Panc1 (cell line): ENCODE measurements at regions not wholly inside any gene's neighbourhood (a gene's known extent, or its start where the extent isn't known, plus 50 kb on each side); places are given as distances from the start of the nearest gene placed in this dataset.

Experiments used
- ATAC-seq: fragments of 200-7000 bp; cut with Tn5 transposase; 2 replicates; pipeline ENCODE4 v1.9.1; 2020; ENCODE audit warnings: mild to moderate bottlenecking, moderate library complexity
- BruUV-seq: library from RNA; stranded (reverse); fragments of 400-500 nt; replicated peaks from 2 replicates; lab custom pipeline; 2021; lab: Mats Ljungman, UMichigan
- CTCF ChIA-PET: fragments of 300-600 bp; sonication (Branson Sonifier 250); formaldehyde crosslinking; loops from one replicate; lab custom pipeline; 2022; ENCODE audit warnings: antibody characterized with exemption; lab: Charles Lee
- POLR2A ChIA-PET: fragments of 300-600 bp; sonication (Branson Sonifier 250); formaldehyde crosslinking; loops from one replicate; lab custom pipeline; 2022; ENCODE audit warnings: antibody characterized with exemption; lab: Charles Lee
- DNase-seq: peaks from one replicate; pipeline ENCODE4 v3.0.0-alpha.2; 2010; ENCODE audit warnings: low read depth, low spot score
- H3K27ac ChIP-seq: 2 replicates; pipeline ENCODE4 v1.5.1; 2011; ENCODE audit warnings: mild to moderate bottlenecking, low read length, inconsistent platforms
- H3K27me3 ChIP-seq: fragments of 200-500 bp; sonication (Bioruptor generic); 2 replicates; pipeline ENCODE4 v1.6.0; 2014; ENCODE audit warnings: low read length, inconsistent platforms; ENCODE audit not compliant: control insufficient read depth, insufficient read depth
- H3K36me3 ChIP-seq: fragments of 200-500 bp; sonication (Bioruptor generic); 2 replicates; pipeline ENCODE4 v1.5.1; 2014; ENCODE audit warnings: inconsistent platforms, mild to moderate bottlenecking, low read length, moderate library complexity; ENCODE audit not compliant: control insufficient read depth, insufficient read depth
- H3K4me1 ChIP-seq: 2 replicates; pipeline ENCODE4 v1.5.1; 2011; ENCODE audit warnings: inconsistent platforms, mild to moderate bottlenecking, low read length, moderate library complexity; ENCODE audit not compliant: control insufficient read depth, insufficient read depth
- H3K4me3 ChIP-seq, 2 experiments: 2 replicates each; pipeline ENCODE4 v1.5.1; 2011 to 2012; ENCODE audit warnings: low read depth in 2 of 2, low read length in 2 of 2, mild to moderate bottlenecking in 2 of 2, inconsistent platforms in 1 of 2, moderate library complexity in 1 of 2
- H3K9me3 ChIP-seq: fragments of 200-500 bp; sonication (Bioruptor generic); 2 replicates; pipeline ENCODE4 v1.5.1; 2014; ENCODE audit warnings: low read depth, mild to moderate bottlenecking, inconsistent platforms, low read length, moderate library complexity; ENCODE audit not compliant: control insufficient read depth, insufficient read depth
- CTCF ChIP-seq: fragments of 450-650 bp; IDR thresholded peaks from 2 replicates; pipeline ENCODE4 v1.5.1; 2017; ENCODE audit warnings: mild to moderate bottlenecking
- POLR2AphosphoS5 ChIP-seq: IDR thresholded peaks from 2 replicates; pipeline ENCODE4 v1.6.1; 2012; ENCODE audit warnings: mild to moderate bottlenecking, low read depth, low read length, moderate library complexity
- REST ChIP-seq, 2 experiments: IDR thresholded peaks; 2 replicates each; pipeline ENCODE4 v1.6.1; 2011 to 2012; ENCODE audit warnings: low read depth in 2 of 2, control low read depth in 1 of 2, low read length in 1 of 2, mild to moderate bottlenecking in 1 of 2, moderate library complexity in 1 of 2; ENCODE audit not compliant: insufficient read depth in 1 of 2
- SIN3A ChIP-seq: IDR thresholded peaks from 2 replicates; pipeline ENCODE4 v1.6.1; 2012; ENCODE audit warnings: low read depth, mild to moderate bottlenecking, low read length, moderate library complexity, borderline replicate concordance; ENCODE audit not compliant: insufficient read depth
- TCF7L2 ChIP-seq: IDR thresholded peaks from 2 replicates; pipeline ENCODE4 v1.6.1; 2011; ENCODE audit warnings: mild to moderate bottlenecking, low read depth, low read length, inconsistent platforms
- in situ Hi-C: cut with HindIII; loops from 2 replicates; pipeline ENCODE4 v1.10.0; 2016; ENCODE audit warnings: low sequenced_read_pairs, low pct_unique_long_range_greater_than_20kb
- intact Hi-C: fragments of 100-400 bp; cut with micrococcal nuclease; formaldehyde crosslinking; loops from one replicate; pipeline ENCODE4 v1.10.0; 2022; ENCODE audit not compliant: unreplicated experiment

GRCh38 chr1:14392859-14393365, 205.6 kb upstream of the KAZN start:
- in situ Hi-C loops (no loop called here), intact Hi-C loops (no loop called here)
- CTCF ChIA-PET = no interaction called here
- POLR2A ChIA-PET = no interaction called here
- H3K27ac ChIP-seq = no peak overlapping the region
- H3K4me1 ChIP-seq = no peaks in the 10 kb centered on the region
- H3K4me3 ChIP-seq = no peak overlapping the region
- ATAC-seq (no peak), DNase-seq (no peak)
- no peaks in the 10 kb centered on the region for H3K36me3 ChIP-seq
- H3K27me3 ChIP-seq = no peaks in the 10 kb centered on the region
- no peaks in the 10 kb centered on the region for H3K9me3 ChIP-seq
- no TSS peak for BruUV-seq
- TF ChIP-seq SIN3A = no peak
- TF ChIP-seq POLR2AphosphoS5 = no peak
- no peak for TF ChIP-seq REST (IDR thresholded peaks at IDR 0.05; ENCODE audit: insufficient read depth in 1 of 2, low read depth in 2 of 2, low read length in 1 of 2)
- TF ChIP-seq TCF7L2 = no peak
- no peak for TF ChIP-seq CTCF

- ATAC-seq = no peak
- in situ Hi-C loops (no loop called here), intact Hi-C loops (no loop called here)
- no peaks in the 10 kb centered on the region for H3K36me3 ChIP-seq
- no peak for DNase-seq
- TF ChIP-seq CTCF (no peak), TCF7L2 (no peak)
- no peaks in the 10 kb centered on the region for H3K9me3 ChIP-seq
- ChIA-PET CTCF (no interaction called here), POLR2A (no interaction called here)
- no peaks in the 10 kb centered on the region for H3K4me1 ChIP-seq
- H3K27me3 ChIP-seq = no peaks in the 10 kb centered on the region
- no TSS peak for BruUV-seq
- H3K4me3 ChIP-seq = no peak overlapping the region
- H3K27ac ChIP-seq = no peak overlapping the region
Measured at GRCh38 chr1:14396100-14396499, 202.4 kb upstream of the KAZN start.
